NCI-H2196 (cell line): ENCODE measurements at regions not wholly inside any gene's neighbourhood (a gene's known extent, or its start where the extent isn't known, plus 50 kb on each side); places are given as distances from the start of the nearest gene placed in this dataset.
"Not testable (repeated sequence)": the region's sequence is repeated elsewhere in the genome, so short reads cannot be mapped to it uniquely, and the experiment has no call there.

Source experiments
- DNase-seq: peaks from one replicate; lab custom pipeline; 2025; ENCODE audit not compliant: unreplicated experiment; lab: John Stamatoyannopoulos, UW

DNA sequence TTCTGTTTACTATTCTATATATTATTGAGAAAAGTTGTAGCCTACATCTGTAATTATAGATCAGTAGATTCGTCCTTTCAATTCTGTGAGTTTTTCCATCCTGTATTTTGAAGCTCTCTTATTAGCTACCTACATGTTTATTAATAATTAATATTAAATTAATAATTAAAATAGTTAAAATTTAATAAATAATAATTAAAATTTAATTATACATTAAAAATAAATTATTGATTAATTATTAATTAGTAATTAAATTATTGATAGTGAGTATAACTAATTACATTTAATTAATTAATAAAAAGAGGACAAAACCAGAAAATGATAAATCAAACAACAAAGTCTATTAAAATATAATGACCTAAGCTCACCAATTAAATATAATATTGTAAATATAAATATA is 606.6 kb upstream of the ROBO1 start:
- DNase-seq, result no peak

DNA sequence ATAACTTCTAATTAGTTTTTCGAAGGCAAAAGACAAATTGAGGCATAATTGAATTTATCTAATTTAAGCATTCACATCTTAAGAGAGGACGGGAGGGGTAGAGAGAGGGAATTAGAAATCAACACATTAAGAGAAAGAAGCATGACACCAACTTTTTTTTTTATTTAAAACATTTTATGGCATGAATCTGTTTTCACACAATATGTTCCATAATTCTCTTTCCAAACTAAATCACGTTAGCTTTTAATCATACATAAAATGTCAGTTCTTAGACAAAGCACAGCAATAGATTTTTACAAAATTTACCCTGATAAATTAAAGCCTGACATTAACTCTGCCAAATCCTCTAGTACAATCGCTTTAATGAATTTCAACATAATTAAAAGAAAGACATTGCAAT is 600.8 kb upstream of the ROBO1 start:
- no peak for DNase-seq

DNA sequence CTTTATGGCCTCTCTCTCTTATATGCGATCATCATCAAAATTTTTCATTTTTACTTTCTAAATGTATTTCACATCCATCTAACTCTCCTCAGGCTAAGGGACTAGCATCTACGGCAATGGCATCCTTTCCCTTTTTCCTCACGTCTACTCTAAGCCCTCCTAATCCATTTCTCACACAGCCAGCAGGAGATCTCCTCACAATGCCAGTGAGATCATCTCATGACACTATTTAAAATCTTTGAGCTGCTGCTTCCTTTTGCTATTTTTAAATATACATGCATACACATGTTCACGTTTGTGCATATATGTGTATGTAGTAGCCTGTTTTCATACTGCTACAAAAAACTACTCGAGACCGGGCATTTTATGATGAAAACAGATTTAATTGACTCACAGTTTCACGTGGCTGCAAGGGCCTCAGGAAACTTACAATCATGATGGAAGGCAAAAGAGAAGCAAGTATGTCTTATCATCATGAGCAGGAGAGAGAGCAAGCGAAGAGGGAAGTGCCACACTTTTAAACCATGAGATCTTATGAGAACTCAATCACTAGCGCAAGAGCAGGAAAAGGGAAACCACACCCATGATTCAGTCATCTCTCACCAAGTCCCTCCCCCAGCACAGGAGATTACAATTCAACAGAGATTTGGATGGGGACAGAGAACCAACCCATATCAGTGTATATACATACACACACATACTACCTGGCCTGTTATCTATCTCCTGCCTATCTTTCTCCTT is 599.2 kb upstream of the ROBO1 start:
- no peak for DNase-seq

DNA sequence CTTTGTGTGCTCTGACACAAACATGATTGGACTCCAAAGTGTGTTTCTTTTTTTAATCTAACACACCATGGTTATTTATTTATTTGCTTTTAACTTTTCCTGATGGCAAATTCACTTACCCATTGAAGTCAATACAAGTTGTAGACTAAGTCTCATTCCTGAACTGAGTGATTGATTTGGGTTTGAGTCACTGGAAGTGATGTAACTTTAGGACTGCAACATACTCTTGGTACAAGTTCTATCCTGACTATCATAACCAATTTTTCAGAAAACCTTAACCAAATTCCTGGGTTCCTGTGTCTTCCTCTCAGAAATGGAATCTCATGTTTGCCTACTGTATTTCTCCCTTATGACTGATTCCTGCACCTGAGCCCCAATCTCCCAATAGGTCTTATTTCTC is 590.0 kb upstream of the ROBO1 start:
- no peak for DNase-seq

DNA sequence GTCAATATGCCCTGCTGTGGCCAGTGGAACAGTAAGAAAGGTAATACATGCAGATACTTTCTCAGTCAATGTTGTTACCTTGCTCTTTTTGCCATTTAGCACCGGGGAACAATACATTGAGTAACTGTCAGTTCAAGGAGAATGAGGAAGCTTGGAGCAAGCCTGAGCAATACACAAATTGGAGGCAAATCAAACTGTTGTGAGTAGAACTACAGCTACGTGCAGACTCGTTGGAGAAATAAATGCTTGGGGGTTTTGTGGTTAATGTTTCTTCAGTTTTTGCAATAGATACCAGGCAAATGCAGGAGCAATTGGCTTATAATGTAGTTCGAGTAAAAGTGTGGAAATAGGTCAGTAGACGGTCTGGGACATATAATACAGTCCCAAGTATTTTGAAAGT is 587.3 kb upstream of the ROBO1 start:
- no peak for DNase-seq

DNA sequence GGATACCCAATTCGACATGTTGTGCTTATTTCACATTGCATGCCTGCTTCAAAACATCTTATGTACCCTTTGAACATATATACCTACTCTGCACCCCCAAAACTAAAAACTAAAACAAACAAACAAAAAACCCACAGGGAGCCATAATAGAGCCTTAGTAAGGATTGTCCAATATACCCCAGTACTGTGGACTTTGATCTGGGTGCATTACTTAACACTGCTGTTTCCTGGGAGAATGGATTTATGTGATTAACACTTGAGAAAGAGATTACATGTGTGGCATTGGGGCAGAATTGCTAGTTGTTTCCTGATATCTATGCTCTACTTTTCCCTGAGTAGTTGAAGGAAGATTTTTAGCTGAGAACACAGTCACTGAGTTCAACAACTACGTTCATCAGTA is 583.4 kb upstream of the ROBO1 start:
- no peak for DNase-seq

DNA sequence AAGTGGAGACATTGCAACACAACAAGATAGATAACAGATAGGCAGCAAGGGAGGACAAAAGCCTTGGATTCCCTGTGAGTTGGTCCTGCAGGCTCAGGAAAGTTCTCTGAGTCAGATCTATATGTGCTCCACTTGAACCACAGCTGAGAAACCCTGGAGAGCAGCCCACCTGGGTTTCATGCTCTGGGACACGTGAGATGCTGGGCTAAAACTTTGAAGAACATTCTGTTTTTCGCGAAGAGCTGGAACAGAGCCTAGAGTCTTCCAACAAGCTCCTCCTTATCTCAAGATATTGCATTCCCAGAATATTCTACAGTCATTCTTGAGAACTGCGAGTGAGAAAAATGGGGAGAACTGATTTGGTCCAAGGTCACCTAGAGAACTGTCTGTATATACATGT is 583.0 kb upstream of the ROBO1 start:
- no peak for DNase-seq

DNA sequence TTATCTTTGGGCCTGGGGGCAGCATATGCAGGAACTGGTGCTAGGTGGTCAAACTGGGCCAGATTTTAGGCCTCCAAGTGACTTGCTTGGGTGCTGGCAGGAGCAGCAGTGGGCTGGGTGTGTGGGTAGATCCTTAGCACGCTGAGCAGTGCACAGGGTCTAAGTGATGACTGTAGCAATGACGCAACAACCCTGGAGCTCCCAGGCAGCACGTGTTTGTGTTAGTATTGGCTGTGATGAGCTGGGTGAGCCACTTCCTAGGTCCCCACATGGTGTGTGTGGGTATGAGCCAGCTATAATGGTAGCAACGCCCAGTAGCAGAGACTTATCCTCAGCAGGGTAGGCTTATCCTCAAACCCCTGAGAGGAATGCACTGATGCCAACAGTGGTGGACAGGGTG is 570.6 kb upstream of the ROBO1 start:
- DNase-seq, result no peak

DNA sequence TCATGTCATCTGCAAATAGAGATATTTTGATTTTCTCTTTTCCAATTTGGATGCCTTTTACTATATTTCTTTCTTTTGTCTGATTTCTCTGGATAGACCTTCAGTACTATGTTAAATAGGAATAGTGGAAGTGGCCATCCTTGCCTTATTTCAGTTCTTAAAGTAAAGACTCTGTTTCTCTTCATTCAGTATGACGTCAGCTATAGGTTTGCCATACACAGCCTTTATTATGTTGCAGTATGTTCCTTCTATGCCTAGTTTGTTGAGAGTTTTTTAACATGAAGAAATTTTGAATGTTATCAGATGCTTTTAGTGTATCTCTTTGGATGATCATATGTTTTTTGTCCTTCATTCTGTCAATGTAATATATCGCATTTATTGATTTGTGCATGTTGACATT is 566.7 kb upstream of the ROBO1 start:
- DNase-seq, result no peak

DNA sequence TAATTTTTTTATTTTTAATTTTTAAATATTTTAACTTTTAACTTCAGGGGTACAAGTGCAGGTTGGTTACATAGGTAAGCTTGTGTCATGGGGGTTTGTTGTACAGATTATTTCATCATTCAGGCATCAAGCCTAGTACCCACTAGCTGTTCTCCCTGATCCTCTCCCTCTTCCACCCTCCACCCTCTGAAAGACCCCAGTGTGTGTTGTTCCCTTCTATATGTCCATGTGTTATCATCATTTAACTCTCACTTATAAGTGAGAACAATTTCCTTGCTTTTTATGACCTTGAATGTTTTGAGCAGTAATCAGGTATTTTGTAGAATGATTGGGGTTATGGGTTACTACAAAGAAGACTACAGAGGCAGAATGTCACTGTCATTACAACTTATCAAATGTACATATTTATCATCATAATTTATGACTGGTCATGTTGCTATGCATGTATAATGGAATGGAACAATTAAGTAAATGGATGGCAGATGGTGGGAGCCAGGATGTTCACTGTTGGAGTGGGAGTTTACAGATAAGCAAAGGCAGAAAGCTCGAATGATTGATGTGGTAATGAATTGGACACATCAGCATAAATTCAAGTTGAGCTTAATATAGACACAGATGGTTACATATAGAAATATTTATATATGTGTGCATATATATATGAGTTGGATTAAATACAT is 563.8 kb upstream of the ROBO1 start:
- DNase-seq, result no peak

DNA sequence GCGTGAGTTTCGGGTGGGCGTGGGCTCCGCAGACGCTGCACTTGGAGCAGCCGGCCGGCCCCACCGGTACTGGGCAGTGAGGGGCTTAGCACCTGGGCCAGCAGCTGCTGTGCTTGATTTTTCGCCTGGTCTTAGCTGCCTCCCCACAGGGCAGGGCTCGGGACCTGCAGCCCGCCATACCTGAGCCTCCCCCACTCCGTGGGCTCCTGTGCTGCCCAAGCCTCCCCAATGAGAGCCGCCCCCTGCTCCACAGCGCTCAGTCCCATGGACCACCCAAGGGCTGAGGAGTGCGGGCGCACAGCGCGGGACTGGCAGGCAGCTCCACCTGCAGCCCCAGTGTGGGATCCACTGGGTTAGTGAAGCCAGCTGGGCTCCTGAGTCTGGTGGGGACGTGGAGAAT is 546.7 kb upstream of the ROBO1 start:
- not testable (repeated sequence) for DNase-seq

DNA sequence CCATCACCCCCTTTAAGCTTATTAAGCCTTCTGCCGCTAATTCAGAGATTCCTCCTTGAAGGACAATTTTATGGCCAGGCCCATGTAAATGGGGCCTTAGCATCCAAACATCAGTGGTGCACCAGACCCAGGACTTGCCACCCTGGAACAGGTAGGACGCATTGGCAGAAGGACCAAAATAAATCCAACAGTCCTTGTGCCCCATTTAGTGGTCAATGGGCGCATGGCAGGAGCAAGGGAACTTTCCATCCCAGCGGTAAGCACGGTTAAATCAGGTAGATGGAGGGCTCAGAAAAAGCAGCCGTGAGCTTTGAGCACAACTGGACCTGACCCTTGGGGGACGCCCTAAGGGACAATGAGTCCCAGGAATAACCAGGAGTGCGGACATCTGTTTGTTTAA is 540.8 kb upstream of the ROBO1 start:
- DNase-seq, result no peak

DNA sequence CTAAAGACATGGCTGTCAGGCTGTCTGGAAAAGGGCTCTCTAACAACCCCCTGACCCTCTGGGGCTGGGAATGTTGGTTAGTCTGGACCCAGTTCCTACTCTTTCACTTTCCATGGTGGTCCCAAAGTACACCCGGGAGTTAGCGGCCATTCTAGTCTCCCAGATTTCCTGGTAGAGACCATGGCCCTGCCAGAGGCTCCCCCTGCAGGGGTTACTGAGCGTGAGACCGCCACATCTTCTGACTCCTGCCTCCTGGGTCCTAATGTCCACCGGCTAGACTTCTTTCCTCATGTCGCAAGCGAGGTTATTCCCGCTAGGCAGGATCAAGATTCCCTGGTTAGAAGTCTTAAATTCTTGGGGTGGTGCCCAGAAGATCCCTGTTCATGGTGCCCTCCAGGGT is 540.0 kb upstream of the ROBO1 start:
- DNase-seq, result no peak

DNA sequence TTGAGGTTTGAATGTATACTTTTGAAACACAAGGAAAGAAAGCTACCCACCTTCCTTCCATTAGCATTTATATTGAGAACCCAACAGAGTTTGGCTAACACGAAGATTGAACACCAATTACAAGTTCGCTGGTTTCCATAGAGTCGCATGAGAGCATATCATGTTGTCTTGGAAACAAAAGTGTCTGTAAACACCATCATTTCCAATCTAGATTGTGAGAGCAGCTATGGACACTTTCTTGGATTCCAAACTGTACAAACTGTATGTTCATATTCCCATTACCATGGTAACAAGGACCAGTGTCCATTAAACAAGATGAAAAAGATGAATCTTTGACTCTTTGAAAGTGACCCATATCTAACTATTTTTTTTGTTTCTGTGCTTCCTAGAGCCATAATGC is 529.9 kb upstream of the ROBO1 start:
- DNase-seq, result no peak

DNA sequence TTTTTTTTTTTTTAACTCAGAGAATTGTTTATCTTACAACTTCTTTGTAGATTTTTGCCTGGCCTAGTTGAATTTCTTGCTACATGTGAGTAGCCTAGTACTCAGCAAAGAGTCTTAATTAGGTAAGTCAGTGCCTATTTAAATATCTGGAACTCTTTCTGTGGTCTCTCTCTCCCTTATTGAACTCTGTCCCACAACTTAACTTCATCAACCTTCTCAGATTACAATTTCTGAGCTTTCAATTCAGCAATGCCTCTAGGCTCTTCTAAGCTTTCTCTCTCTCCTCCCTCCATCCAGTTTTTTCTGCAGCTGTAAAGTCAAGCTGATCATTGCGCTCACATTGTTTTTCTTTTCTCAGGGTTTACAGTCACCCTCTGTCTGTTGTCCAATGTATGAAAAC is 517.6 kb upstream of the ROBO1 start:
- DNase-seq, result no peak

DNA sequence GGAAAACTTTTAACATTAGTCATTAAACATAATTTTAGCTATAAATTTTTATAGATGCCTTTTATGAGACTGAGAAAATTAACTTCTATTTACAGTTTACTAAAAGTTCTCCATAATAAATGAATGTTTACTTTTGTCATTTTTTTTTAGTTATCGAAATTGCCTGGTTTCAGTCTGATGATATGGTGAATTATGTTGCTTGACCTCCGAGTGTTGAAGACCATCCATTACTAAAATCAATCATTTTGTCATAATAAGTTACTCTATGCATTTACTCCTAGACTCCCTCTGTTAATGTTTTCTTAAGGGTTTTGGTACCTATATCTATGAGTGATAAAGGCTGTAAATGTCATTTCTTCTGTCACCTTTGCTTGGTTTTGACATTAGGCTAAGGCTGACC is 516.0 kb upstream of the ROBO1 start:
- no peak for DNase-seq

DNA sequence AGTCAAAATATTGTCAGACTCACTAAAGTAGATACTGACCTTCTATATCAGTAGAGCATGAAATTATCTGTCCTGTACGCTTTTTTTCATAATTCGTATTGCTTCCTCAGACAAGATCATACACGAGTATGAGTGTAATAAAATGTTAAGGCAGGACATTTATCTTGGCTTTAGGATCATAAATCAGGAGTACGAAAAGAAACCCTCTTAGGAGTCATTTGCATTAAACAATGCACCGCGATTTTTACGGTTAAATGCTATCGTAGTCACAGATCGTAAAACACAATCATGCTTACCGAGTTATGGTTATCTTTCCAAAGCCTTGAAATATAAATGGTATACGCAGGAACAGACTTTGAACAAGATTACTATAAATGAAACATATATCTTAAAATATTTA is 510.3 kb upstream of the ROBO1 start:
- DNase-seq, result no peak

DNA sequence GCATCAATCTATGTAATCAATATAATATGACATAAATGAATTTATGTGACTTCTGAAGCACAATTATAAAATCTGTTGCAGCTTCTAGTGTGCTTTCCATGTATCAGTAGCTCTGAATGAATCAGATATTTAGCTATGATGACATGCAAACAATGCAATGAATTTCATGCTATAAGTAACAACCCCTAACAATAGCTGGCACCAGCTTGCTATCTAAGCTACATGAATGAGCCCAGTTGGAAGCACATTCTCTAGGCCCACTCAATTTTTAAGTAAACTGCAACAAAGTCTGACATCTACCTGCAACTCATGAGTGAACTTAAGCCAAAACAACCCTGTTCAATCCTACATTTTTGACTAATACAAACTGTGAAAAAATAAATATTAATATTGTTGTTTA is 507.3 kb upstream of the ROBO1 start:
- DNase-seq, result no peak

DNA sequence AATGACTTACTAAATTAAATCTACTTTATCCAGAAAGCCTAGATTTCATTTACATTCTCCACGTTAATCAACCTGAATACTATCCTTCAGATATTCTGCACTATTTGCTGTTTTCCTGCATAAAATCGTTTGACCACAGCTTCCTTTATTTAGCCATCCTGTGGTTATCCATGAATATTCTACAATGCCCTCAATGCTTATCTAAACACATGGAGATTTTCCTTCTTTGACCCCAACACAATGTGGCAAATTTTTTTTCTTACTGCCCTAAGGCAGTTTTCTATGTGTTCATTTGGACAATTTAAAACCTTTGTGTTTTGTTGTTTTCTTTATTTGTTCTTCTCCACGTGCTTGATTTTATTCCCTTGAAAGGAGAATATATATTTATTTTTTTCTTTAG is 495.5 kb upstream of the ROBO1 start:
- no peak for DNase-seq

DNA sequence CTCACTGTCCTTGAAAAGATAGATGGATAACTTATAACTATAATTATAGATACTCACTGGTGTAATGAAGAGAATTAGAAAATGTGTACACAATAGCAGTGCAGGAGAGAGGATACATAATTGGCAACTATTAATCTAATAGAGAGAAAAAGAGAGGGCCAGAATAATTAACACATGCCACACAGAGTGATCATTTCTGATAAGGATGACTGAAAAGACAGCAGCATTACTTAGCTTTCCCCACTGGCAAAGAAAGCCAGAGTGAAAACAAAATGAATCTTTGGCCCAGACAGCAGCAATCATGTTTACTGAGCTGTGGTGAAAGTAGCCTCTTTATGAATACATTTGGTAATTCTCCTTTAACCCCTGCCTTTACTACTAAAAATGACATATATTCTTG is 493.3 kb upstream of the ROBO1 start:
- no peak for DNase-seq

DNA sequence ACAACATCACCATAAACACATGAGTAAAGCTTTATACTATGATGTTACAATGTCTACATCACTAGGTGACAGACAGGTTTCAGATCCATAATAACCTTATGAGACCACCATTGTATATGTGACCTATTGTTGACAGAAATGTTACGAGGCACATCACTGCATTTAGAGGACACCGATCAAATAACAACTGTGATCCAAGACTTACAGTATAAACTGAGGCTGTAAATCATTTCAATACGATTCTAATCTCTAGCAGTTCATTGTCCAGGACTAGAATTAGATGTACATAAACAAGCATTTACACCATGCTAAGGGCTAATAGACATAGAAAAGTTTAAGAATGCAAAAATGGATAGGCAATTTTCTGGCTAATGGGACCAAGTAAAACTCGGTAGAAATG is 491.9 kb upstream of the ROBO1 start:
- DNase-seq, result no peak

DNA sequence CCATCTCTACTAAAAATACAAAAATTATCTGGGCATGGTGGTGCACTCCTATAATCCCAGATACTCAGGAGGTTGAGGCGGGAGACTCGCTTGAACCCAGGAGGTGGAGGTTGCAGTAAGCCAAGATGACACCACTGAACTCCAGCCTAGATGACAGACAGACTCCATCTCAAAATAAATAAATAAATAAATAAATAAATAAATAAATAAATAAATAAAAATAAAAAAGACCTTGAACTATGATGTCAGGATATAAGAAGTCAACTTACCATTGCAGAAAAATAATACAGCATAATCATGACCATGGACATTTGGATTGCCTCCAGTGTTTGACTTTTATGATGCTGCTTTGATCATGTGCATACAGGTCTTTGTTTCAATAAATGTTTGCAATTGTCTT is 484.3 kb upstream of the ROBO1 start:
- no peak for DNase-seq

DNA sequence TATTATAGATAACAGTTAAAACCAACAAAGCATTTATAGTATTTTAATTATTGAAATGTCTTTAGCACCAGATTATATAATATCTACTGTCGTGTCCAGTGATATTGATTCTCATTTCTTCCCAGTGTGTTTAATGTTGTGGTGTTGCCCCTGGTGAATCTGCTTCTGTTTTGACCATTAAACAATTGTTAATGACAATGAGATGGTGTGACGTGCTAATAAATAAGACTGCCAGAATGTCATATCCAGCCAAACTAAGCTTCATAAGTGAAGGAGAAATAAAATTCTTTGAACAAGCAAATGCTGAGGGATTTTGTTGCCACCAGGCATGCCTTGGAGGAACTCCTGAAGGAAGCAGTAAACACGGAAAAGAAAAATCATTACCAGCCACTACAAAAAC is 480.0 kb upstream of the ROBO1 start:
- no peak for DNase-seq
